ENCODE measurements at regions not wholly inside any gene's neighbourhood (a gene's known extent, or its start where the extent isn't known, plus 50 kb on each side); places are given as distances from the start of the nearest gene placed in this dataset.

GRCh38 chr6:135703007-135703406 is 148.5 kb upstream of the PDE7B start:
- Histone ChIP-seq H3K4me2 (ENCODE audit: insufficient read depth, low read length) (no peak overlapping the region), H3K27ac (ENCODE audit: low read depth, low read length) (no peak overlapping the region), H3K27me3 (ENCODE audit: insufficient read depth, low read length) (no peaks in the 10 kb centered on the region), H3K4me3 (ENCODE audit: insufficient read depth, low read length) (no peak overlapping the region), H3K36me3 (ENCODE audit: insufficient read depth, low read length) (no peaks in the 10 kb centered on the region), H4K20me1 (ENCODE audit: insufficient read depth, low read length) (no peaks in the 10 kb centered on the region), H3K9me3 (ENCODE audit: low read depth, low read length) (no peaks in the 10 kb centered on the region), H2AFZ (ENCODE audit: low read length) (no peak overlapping the region), H3K79me2 (ENCODE audit: insufficient read depth, low read length) (no peaks in the 10 kb centered on the region), H3K4me1 (ENCODE audit: insufficient read depth, low read length) (no peaks in the 10 kb centered on the region)
- no peak for DNase-seq (ENCODE audit: insufficient read length, low spot score, missing footprints)
- no peak for TF ChIP-seq CTCF (IDR thresholded peaks at IDR 0.05; ENCODE audit: extremely low read depth, low read depth, low read length)

GRCh38 chr6:135703621-135704020 is 147.9 kb upstream of the PDE7B start:
- Histone ChIP-seq H3K36me3 (ENCODE audit: insufficient read depth, low read length) (no peaks in the 10 kb centered on the region), H3K79me2 (ENCODE audit: insufficient read depth, low read length) (no peaks in the 10 kb centered on the region), H3K9me3 (ENCODE audit: low read depth, low read length) (no peaks in the 10 kb centered on the region), H3K27me3 (ENCODE audit: insufficient read depth, low read length) (no peaks in the 10 kb centered on the region), H3K4me2 (ENCODE audit: insufficient read depth, low read length) (no peak overlapping the region), H4K20me1 (ENCODE audit: insufficient read depth, low read length) (no peaks in the 10 kb centered on the region), H2AFZ (ENCODE audit: low read length) (no peak overlapping the region), H3K27ac (ENCODE audit: low read depth, low read length) (no peak overlapping the region), H3K4me1 (ENCODE audit: insufficient read depth, low read length) (no peaks in the 10 kb centered on the region), H3K4me3 (ENCODE audit: insufficient read depth, low read length) (no peak overlapping the region)
- DNase-seq (ENCODE audit: insufficient read length, low spot score, missing footprints) = no peak
- no peak for TF ChIP-seq CTCF (IDR thresholded peaks at IDR 0.05; ENCODE audit: extremely low read depth, low read depth, low read length)

DNA sequence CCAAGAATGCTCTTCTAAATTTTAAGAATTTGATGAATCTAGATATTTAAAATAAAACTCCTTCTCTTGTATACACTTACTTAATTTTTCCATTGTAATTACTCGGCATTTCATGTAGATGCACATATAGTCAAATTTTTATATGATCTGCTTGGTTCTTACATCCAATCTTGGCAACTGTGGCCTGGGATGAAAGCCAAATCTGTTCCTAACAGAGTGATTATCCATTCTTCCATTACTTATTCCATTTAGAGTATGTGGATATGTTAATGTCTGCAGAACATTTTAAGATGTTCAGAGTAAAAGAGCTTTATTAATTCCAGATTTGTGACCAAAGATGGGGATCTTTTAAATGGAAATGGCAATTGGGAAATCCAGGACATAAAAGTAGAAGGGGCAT is 144.1 kb upstream of the PDE7B start:
- no peaks in the 10 kb centered on the region for H3K36me3 ChIP-seq (ENCODE audit: insufficient read depth, low read length)
- no peak overlapping the region for H2AFZ ChIP-seq (ENCODE audit: low read length)
- H4K20me1 ChIP-seq (ENCODE audit: insufficient read depth, low read length) = no peaks in the 10 kb centered on the region
- TF ChIP-seq CTCF (IDR thresholded peaks at IDR 0.05; ENCODE audit: extremely low read depth, low read depth, low read length) = no peak
- no peak overlapping the region for H3K4me2 ChIP-seq (ENCODE audit: insufficient read depth, low read length)
- H3K27ac ChIP-seq (ENCODE audit: low read depth, low read length) = no peak overlapping the region
- no peaks in the 10 kb centered on the region for H3K27me3 ChIP-seq (ENCODE audit: insufficient read depth, low read length)
- no peak for DNase-seq (ENCODE audit: insufficient read length, low spot score, missing footprints)
- no peaks in the 10 kb centered on the region for H3K9me3 ChIP-seq (ENCODE audit: low read depth, low read length)
- H3K4me1 ChIP-seq (ENCODE audit: insufficient read depth, low read length) = no peaks in the 10 kb centered on the region
- no peaks in the 10 kb centered on the region for H3K79me2 ChIP-seq (ENCODE audit: insufficient read depth, low read length)
- H3K4me3 ChIP-seq (ENCODE audit: insufficient read depth, low read length) = no peak overlapping the region

DNA sequence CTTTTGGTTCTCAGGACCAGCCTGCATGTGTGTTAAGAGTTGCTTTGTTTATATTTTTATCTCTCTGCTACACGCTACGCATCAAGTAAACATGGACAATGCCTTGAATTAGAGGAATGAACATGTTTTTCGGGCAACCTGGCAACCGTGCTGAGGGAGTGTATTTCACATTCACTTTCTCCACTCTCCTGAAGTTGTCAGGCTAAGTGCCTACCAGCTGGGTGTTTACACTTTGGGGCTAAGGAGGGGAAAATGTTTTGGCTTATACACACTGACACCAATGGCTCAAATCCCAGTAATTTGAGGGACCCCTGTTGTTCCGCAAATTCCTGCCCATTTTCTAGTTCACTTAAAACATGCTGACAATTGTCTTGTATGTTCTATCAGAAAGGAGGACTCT is 141.5 kb upstream of the PDE7B start:
- no peaks in the 10 kb centered on the region for H3K79me2 ChIP-seq (ENCODE audit: insufficient read depth, low read length)
- no peak for DNase-seq (ENCODE audit: insufficient read length, low spot score, missing footprints)
- no peak overlapping the region for H2AFZ ChIP-seq (ENCODE audit: low read length)
- no peak for TF ChIP-seq CTCF (IDR thresholded peaks at IDR 0.05; ENCODE audit: extremely low read depth, low read depth, low read length)
- no peaks in the 10 kb centered on the region for H3K36me3 ChIP-seq (ENCODE audit: insufficient read depth, low read length)
- H3K4me3 ChIP-seq (ENCODE audit: insufficient read depth, low read length) = no peak overlapping the region
- no peaks in the 10 kb centered on the region for H3K4me1 ChIP-seq (ENCODE audit: insufficient read depth, low read length)
- no peak overlapping the region for H3K4me2 ChIP-seq (ENCODE audit: insufficient read depth, low read length)
- H3K27me3 ChIP-seq (ENCODE audit: insufficient read depth, low read length) = no peaks in the 10 kb centered on the region
- no peak overlapping the region for H3K27ac ChIP-seq (ENCODE audit: low read depth, low read length)
- no peaks in the 10 kb centered on the region for H3K9me3 ChIP-seq (ENCODE audit: low read depth, low read length)
- H4K20me1 ChIP-seq (ENCODE audit: insufficient read depth, low read length) = no peaks in the 10 kb centered on the region
